ENCODE measurements at regions not wholly inside any gene's neighbourhood (a gene's known extent, or its start where the extent isn't known, plus 50 kb on each side); places are given as distances from the start of the nearest gene placed in this dataset.

DNA sequence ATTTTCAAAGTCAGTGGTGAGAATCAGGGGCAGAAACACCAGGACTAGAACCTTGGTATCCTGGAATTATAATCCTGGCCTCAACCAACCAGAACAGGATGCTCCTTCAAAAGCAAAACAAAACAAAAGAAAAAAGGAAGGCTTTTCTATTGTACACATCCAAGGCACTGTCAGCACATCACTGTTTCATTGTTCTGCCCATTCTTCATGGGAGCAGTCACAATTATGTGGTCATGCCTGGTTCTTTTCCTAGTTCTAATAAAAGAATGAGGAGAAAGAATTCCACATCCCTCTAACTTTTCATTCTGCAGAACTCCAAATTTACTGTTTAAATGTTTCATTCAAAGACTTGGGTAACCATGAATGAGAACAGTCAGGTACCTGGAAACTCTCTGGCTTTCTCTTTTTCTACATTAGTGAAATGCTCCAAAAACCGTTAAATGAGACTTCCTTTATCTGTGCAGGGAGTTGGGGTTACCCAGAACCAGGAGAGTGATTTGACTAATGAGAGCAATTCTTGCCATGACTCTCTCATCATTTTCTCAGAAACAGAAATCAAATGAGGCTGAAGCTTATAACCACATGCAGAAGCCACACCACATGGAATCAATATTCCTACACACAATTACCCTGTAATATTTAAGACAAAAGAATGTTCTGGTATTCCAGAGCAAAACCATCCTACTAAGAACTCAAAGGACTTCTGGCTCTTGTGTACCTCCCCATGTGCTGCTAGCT lies 110.9 kb upstream of the CCDC150 start:
- no peak for DNase-seq (ENCODE audit: low read depth, low spot score)

DNA sequence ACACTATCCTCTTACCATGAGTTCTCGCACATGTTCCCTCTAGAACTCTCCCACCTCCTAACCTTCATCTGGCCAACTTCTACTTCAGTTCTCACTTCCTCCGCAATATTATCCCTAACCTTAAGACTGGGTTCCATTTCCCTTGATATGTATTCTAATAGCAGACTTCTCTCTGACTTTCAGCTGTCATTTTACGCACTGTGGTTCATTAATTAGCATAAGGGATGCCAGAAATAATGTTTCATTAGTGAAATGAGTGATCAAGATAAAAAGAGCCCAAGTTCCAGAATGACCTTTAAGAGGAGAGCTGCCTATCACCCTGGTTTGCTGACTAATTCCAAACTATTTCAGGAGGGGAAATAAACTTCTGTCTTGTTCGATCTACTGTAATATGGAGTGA lies 108.6 kb upstream of the CCDC150 start:
- no peak for DNase-seq (ENCODE audit: low read depth, low spot score)

DNA sequence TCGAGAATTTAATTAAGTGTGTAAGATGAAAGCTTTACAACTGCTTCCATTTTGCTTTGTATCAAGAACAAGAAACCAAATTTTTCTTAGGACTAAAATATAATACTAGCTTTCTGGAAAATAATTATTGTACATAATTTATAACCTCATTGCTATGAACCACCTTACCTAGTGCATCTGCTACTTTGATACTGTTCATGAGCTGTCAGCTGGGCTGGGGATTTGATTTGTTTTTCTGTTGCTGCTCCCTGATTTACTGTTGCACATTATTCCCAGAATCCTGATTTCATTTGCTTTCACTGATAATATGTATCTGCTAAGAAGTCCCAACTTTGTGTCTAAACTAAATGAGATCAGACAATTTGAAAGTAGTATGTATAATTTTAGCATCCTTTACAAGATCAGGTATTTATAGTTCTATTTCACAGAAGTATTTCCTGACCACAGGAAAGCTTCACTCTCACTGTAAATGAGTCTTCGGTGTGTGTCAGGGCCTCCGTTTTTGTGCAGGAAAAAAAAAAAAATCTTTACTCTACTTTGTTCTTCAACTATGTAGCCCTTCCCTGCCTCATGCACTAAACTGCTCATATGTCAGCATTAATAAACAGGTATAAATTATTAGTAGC lies 105.6 kb upstream of the CCDC150 start:
- no peak for DNase-seq (ENCODE audit: low read depth, low spot score)

- no peak for DNase-seq (ENCODE audit: low read depth, low spot score)
These were observed 105.0 kb upstream of the CCDC150 start for GRCh38 chr2:196534495-196534894.

GRCh38 chr2:196535061-196535460 lies 104.5 kb upstream of the CCDC150 start:
- DNase-seq (ENCODE audit: low read depth, low spot score), result no peak

DNA sequence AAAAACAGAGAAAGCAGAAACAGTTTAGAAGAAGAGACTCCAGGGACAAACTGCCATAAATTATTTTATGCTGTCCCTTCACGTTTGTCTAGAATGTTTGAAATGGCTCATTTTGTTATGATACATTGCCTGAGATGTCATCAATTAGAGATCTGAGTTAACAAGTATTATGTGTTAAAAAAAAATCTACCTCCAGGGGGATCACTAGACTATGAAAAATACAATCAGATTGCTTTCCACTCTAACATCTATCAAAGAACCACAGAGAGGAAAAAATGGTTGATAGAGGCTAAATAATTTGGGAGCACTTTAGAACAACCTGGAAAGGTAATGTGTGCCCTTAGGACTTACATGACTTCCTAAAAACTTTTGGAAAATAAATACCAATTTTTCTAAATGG lies 103.8 kb upstream of the CCDC150 start:
- no peak for DNase-seq (ENCODE audit: low read depth, low spot score)

DNA sequence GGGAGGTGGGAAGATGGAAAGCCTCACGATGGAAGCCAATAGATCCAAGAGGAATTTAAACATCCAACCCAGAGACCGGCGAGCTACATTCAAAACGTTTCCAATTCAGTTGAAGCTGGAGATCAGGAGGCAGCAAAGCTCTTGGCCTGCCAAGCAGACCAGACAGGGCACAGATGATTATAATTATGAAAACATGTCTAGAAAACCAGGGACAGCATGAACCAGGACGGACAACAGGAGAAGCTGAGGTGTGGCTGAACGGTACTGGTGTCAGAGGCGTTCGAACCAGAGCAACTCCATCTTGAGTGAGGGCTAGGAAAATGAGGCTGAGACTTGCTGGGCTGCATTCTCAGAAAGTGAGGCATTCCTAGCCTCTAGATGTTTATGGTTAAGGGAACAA lies 102.2 kb upstream of the CCDC150 start:
- DNase-seq (ENCODE audit: low read depth, low spot score), result no peak

- no peak for DNase-seq (ENCODE audit: low read depth, low spot score)
These were observed 101.3 kb upstream of the CCDC150 start for GRCh38 chr2:196538189-196538588.

- DNase-seq (ENCODE audit: low read depth, low spot score), result no peak
These were observed 100.9 kb upstream of the CCDC150 start for GRCh38 chr2:196538646-196539045.

- DNase-seq (ENCODE audit: low read depth, low spot score), result no peak
These were observed 94.5 kb upstream of the CCDC150 start for GRCh38 chr2:196544906-196545433.

DNA sequence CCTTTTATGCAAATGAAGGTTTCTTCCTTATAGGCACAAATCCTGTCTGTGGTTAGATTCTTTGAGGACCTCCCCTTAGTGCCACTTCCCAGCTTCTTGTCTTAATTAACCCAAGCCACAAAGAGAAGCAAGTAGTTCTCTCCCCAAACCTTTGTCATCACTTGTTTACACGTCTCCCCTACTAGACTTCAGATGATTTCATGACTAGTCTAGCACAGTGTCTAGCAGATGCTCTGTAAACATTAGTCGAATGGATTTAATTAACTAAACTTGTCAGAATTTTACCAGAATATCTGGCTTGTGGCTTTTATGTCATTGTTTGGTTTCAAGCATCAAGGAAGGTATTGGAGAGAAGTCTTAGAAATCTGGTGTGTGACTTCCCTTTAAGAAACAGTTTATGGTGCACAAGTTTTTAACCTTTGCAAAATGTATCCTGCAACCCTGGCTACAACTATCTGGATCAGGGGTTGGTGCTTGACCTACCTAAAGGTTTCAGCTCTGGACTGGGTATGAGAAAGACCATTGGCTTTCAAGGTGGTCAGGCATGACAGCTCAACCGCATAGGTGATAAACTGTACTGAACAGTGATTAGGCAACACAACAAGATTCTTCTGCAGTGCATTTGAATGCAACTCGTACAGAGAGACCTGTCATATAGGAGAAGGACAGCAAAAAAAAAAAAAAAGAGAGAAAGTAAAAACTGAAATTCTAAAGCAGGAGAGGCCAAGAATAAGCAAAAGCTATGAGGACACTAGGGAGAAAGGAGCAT lies 93.2 kb upstream of the CCDC150 start:
- no peak for DNase-seq (ENCODE audit: low read depth, low spot score)

- DNase-seq (ENCODE audit: low read depth, low spot score), result no peak
These were observed 90.5 kb upstream of the CCDC150 start for GRCh38 chr2:196549052-196549451.

DNA sequence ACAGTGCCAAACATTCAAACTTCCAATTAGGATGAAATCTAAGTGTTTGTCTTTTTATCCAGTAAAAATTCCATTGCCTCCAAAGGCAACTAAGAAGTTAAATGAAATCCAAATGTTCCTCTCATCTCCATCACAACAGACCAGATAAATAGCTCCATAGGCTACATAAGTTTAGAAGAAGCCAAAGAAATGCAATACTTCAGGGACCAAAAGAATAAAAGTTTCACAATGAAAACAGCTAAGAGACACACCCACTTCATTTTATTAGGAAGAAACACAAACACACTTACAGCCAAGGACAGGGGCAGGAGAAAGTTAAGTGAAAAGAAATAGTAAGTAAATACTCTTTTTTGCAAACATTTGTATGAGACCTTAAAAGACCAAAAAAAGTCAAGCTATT lies 88.5 kb upstream of the CCDC150 start:
- DNase-seq (ENCODE audit: low read depth, low spot score), result no peak

DNA sequence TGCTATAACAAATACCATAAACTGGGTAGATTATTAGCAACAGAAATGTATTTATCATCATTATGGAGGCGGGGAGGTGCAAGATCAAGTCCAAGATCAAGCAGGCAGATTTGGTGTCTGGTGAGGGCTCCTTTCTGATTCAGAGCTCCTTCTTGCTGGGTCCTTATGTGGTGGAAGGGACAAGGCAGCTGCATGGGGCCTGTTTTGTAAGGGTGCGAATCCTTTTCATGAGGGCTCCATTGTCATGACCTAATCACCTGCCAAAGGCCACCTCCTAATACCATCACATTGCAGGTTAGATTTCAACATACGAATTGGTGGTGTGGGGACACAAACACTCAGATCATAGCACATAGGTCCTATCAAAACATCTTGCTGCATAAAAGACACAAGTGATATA lies 84.4 kb upstream of the CCDC150 start:
- DNase-seq (ENCODE audit: low read depth, low spot score), result no peak

DNA sequence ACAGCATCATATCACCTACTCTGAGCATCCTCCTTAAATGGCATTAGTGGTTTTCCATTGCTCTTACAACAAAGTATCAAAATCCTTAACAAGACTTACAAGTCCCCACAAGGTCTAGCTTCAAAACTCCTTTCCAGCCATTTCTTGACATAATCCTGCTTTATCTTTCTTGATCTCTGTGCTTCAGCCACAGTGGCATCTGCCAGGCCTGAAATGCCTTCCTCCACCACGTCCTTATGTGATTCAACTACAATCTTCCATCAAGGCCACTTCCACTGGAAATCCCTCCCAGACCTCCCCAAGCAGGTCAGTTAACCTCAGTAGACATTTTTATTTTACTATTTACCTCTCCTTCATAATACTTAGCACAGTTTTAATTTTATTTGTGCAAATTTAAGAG lies 83.8 kb upstream of the CCDC150 start:
- DNase-seq (ENCODE audit: low read depth, low spot score), result no peak

DNA sequence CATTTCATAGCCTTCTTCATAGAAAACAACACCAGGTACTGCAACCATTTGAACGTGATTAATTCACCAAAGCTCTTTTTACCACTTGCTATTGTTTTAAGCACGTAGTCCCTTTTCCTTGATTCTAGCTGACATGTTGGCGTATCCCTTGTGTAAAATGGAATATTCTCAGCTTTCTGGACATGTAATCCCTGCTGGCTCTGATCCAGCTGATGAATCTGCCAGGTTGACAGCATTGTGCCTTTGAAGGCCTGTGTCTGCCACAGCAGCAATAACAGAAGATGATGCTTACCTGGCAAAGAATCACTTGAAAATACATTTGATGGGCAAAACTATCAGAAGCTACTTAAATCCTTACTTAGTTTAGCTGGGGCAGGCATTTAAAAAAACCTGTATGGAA lies 81.0 kb upstream of the CCDC150 start:
- DNase-seq (ENCODE audit: low read depth, low spot score), result no peak

- DNase-seq (ENCODE audit: low read depth, low spot score), result no peak
These were observed 75.6 kb upstream of the CCDC150 start for GRCh38 chr2:196563876-196564275.

GRCh38 chr2:196565106-196565765 lies 74.3 kb upstream of the CCDC150 start:
- no peak for DNase-seq (ENCODE audit: low read depth, low spot score)

- no peak for DNase-seq (ENCODE audit: low read depth, low spot score)
These were observed 73.5 kb upstream of the CCDC150 start for GRCh38 chr2:196565982-196566381.

DNA sequence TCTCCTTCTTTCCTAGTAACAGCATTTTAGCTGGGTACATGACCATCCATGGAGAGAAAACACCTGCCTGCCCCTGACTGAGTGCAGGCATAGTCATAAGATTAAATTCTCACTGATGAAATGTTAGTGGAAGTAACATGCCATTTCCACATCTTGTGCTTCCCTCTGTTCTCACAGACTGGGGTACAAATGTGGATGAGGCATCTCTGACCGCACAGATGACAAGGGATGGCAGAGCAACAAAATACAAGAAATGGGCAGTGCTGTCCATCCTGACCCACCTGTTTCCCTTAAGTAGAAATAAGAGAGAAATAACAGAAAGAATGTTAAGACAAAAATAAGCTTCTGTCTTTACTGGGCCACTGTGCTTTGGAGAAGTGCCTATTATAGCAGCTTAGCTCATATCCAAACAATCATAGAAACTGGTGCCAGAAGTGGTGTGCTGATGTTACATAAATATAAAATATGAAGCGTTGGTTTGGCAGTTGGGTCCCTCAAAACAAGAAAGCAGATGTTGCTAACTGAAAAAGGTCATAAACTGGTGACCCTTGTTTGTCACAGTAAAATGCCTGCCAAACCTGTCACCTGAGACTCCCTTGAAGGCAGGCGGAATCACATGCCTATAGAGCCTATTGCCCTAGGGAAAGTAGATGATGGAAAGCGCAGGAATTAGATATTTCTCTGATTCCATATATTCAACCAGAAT lies 72.4 kb upstream of the CCDC150 start:
- no peak for DNase-seq (ENCODE audit: low read depth, low spot score)

DNA sequence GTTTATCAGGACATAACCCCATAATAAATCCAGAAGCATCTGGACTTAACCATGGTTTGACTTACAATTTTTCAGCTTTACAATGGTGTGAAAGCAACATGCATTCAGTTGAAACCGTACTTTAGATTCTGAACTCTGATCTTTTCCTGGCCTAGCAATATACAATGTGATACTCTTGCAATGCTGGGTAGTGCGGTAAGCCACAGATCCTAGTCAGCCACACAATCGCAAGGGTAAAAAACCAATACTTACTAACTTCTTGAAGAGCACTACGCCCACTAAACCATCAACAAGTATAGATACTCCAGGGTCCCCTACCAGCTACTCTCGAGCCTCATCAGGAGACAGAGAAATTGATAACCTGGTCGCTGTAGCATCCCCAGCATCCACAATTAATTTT lies 71.0 kb upstream of the CCDC150 start:
- DNase-seq (ENCODE audit: low read depth, low spot score), result no peak

Data from brain pericyte (primary cell).